HG03196 (cell line): ENCODE measurements at regions not wholly inside any gene's neighbourhood (a gene's known extent, or its start where the extent isn't known, plus 50 kb on each side); places are given as distances from the start of the nearest gene placed in this dataset.

Source experiments
- ATAC-seq: cut with Tn5 transposase; IDR thresholded peaks from one replicate; pipeline ENCODE4 v1.9.1; 2021; ENCODE audit not compliant: unreplicated experiment

DNA sequence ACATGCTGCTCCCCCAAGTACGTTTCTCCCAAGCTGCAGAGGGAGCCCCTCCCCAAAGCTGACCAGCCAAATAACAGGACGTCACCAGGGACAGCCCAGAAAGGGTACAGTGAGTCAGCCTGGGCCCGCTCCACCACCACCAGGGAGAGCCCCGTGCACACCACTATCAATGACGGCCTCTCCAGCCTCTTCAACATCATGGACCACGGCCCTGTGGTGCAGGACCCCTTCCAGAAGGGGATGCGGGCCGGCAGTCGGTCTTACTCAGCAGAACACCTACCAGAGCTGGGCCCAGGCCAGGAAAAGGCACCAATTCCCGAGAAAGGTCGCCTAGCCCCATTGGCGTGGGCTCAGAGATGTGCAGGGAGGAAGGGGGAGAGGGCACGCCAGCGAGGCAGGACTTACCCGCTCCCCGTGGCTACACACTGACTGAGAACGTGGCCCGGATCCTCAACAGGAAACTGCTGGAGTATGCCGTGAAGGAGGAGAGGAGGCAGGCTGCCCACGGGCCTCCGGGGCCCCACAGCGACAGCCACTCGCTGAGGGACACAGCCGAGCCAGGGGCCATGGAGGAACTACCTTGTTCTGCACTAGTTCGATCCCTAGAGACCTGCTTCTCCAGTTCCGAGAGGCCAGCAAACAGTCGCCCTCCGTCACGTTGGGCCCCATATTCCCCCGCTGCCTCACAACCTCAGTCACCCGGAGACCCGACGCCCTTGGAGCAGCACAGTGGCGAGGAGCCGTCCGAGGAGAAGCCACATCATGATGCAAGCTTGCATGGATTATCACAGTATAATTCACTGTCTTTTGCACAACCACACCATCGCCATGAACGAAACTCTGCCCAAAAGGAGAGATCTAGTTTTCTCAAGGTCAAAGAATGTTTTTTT is 815.9 kb upstream of the KLHL1 start:
- ATAC-seq: no peak

- no peak for ATAC-seq
Observed at GRCh38 chr13:70911286-70911685, 803.0 kb upstream of the KLHL1 start.

GRCh38 chr13:70908795-70909194 is 800.5 kb upstream of the KLHL1 start:
- ATAC-seq: no peak

DNA sequence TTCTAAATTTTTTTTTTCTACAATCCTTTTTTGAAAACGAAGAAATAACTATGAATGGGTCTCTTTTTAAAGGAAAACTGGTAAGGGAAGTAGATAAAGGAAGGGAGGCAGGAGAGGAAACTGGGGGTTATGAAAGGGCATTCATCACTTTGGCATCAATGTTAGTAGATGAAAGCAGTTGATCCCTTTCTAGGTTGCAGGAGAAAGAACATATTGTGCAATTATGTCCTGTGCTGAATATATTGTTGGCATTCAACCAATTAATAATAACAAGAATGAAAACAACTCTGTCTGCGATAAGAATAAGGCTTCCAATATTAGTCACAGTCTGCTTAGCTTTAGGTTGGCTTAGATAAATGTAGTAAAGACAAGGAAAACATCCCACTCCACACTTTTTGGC is 796.8 kb upstream of the KLHL1 start:
- no peak for ATAC-seq

- ATAC-seq: no peak
Observed at GRCh38 chr13:70896136-70896535, 787.9 kb upstream of the KLHL1 start.

- ATAC-seq: no peak
Observed at GRCh38 chr13:70895599-70895998, 787.3 kb upstream of the KLHL1 start.

- no peak for ATAC-seq
Observed at GRCh38 chr13:70894258-70894657, 786.0 kb upstream of the KLHL1 start.

DNA sequence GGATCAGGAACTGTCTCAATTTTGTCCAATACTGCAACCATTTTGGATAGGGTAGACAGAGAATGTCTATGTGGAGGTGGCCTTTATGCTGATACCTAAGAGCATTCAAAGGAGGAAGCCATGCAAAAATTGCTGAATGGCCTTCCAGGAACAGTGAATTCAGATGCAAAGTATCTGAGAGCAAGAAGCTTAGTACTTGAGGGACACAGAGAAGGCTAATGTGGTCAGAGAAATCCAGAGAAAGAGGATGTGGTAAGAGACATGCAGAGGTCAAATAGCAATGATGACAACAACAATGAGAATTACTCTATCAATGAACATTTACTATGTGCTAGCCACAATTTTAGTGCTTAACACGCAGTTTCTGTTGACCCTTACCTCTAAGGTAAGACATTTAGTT is 785.6 kb upstream of the KLHL1 start:
- ATAC-seq: no peak

- ATAC-seq: no peak
Observed at GRCh38 chr13:70890289-70890688, 782.0 kb upstream of the KLHL1 start.

- ATAC-seq: no peak
Observed at GRCh38 chr13:70889163-70889562, 780.9 kb upstream of the KLHL1 start.

DNA sequence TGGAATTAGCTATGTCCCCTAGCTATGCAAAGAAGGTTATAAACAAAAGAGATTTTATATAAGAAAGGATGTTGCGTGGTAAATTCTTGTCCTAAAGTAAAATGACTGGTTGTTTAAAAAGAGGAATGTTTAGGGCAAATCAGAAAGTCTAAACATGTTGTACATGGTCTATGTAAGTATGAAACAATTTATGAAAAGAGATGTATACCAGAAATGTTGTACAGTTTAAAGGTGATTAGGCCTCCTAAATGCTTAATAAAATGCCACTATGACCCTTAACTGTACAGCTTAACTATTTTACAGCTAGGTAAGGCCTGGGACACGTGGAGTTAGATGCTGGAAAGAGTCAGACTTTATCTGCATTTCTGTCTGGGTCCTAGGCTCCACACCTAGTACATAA is 775.9 kb upstream of the KLHL1 start:
- ATAC-seq: no peak

DNA sequence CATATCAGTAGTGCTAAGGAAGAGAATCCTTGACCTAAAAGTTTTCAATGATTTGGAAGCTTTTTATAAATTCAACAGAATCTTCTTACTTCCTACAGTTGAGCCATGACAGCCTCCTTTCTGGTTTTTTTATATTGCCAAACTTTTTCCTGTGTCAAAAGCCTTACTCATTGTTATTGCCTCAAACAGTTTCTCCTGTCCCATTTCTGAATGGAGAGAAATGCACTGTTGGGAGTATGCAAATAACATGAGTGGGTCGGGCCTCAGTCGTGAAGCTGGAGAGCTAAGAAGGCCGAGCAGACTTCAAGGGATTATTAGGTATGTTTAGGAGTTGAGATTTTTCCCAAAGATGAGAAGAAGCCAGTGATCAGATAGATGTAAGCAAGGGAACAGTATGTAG is 766.4 kb upstream of the KLHL1 start:
- ATAC-seq: no peak

GRCh38 chr13:70864731-70865130 is 756.5 kb upstream of the KLHL1 start:
- no peak for ATAC-seq

DNA sequence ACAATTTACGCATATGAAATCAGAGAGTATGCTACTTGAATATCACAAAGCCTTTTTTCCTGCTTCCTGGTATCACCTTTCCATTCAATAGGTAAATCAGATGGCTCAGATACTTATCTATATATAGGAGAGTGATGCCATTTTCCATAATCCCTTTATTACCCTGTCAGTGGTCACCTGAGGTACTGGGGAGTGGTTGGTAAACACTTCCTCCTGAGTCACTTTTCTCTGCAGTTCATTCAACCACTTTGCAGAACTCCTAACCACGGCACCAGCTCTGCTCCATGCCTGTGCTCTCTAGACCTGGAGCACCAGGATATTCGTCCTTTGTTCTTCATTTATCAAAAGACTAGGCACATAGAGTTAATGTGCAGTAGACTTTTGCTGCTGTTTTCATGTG is 748.5 kb upstream of the KLHL1 start:
- ATAC-seq: no peak

GRCh38 chr13:70856025-70856424 is 747.8 kb upstream of the KLHL1 start:
- no peak for ATAC-seq

DNA sequence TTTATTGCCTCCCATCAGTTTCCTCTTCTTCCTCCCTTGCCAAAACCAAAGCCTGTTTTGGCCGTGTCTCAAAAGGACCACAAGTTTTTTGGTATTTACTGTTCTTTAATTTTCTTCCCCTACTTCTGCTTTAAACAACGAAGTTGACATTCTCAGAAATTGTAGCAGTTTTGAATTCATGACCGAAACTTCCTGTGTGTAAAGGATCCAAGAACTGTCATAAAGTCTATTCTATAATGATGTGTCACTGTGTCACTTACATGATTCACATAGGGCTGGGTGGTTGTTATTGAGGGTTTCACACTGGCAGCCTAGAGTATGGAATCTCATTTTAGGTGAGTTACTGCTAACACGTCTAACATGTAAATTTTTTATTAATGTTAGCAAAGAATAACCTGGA is 741.0 kb upstream of the KLHL1 start:
- no peak for ATAC-seq

DNA sequence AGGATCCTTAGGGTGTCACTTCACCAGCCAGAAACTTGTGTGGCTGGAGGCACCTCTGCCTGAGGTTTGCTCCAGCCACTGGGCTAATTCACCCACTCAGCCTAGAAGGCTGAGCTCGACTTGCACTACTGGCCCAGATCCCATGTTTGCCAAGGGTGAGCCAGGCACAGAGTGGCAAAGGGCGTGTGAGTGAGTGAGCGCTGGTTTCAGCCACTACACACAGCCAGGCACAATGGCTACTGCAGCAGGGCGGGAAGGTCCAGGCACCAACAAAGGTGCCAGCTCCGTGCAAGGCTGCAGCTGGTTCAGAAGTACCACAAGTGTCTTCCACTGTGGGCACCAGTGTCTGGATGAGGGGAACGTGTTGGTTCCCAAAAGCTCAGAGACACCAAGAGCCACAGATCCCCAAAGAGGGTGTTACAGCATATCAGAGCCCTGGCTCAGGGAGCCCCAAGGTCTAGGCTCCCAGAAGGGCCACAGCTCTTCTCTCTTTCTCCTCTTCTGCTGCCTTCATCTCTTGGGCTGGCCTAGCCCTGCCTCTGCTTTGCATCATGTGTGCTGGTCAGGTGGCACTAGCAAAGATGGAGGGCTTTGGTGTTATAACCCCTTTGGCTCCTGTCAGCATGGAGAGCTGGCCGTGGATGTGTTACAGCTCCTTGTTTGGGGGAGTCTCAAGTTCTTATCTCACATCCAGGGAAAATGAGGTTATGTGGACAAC is 736.3 kb upstream of the KLHL1 start:
- no peak for ATAC-seq

- no peak for ATAC-seq
Observed at GRCh38 chr13:70842062-70842644, 733.9 kb upstream of the KLHL1 start.

DNA sequence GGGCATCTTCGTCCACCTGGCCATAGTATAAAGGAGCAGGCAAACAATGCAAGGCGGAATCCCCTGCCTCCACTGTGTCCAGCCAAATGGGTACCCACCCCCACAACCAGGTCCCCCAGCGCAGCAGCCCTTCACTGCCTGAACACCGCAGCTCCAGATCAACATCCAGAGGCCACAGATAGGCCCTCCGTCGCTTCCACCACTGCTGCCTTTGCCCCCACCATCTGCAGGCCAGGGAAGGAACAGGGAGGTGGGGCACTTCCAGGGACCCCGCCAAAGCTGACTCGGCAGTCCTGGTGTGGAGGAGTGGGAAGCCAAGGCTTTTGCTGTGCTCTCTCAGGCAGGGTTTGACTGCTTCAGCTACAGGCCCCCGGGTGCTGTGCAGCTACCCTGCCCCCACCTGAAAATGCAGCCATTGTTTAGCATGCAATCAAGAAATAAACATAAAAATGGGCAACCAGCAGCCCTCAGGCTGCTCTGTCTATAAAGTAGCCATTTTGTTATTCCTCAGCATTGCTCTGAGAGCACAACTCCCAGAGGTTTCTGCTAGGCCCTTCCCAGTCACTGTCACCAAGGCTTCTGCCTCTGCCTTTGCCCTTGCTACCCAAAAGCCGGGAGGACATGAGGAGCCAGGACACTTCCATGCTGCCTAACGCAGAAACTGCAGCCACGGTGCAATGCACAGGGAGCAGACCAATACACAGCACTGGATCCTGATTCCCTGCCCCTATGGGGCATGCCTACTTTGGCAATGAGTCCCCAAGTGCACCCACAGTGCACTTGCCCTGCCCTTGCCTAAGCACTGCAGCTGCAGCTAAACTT is 733.2 kb upstream of the KLHL1 start:
- ATAC-seq: no peak

GRCh38 chr13:70835371-70835770 is 727.1 kb upstream of the KLHL1 start:
- ATAC-seq: no peak

- no peak for ATAC-seq
Observed at GRCh38 chr13:70829748-70830147, 721.5 kb upstream of the KLHL1 start.
